ENCODE measurements at regions not wholly inside any gene's neighbourhood (a gene's known extent, or its start where the extent isn't known, plus 50 kb on each side); places are given as distances from the start of the nearest gene placed in this dataset.

DNA sequence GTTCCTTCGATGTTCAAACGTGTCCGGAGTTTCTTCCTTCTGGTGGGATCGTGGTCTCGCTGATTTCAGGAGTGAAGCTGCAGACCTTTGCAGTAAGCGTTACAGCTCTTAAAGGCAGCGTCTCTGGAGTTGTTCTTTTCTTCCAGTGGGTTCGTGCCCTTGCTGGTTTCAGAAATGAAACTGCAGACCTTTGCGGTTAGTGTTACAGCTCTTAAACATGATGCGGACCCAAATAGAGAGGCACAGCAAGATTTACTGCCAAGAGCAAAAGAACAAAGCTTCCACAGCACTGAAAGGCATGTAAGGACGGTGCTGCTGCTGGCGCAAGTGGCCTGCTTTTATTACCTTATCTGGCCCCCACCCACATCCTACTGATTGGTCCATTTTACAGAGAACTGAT, 931.4 kb downstream of the IPMK start:
- CTCF ChIA-PET = no interaction called here
- H3K4me1 Mint-ChIP-seq = no peaks in the 10 kb centered on the region
- ATAC-seq (ENCODE audit: low read depth) (no peak), DNase-seq (no peak)
- H3K4me3 ChIP-seq (ENCODE audit: control extremely low read depth in 1 of 5, extremely low read depth in 1 of 5, insufficient read depth in 1 of 5, low read depth in 2 of 5, low read length in 4 of 5) = no peak overlapping the region
- H3K9me3 ChIP-seq (ENCODE audit: control extremely low read depth in 1 of 3, control insufficient read depth in 2 of 3, insufficient read depth in 1 of 3, low read length in 2 of 3) = peaks cover 0 to 5% (median 0%) of the 10 kb centered on the region in 3 donors
- no peak overlapping the region for H3K27ac Mint-ChIP-seq
- H3K4me2 ChIP-seq (replicated peaks; ENCODE audit: low read depth, low read length, poor library complexity, severe bottlenecking) = no peak overlapping the region
- no peaks in the 10 kb centered on the region for H3K9me3 Mint-ChIP-seq (ENCODE audit: insufficient read depth)
- no peak overlapping the region for H3K27ac ChIP-seq (ENCODE audit: low read length in 2 of 2)
- TF ChIP-seq EZH2 (IDR thresholded peaks at IDR 0.05; ENCODE audit: borderline replicate concordance, insufficient read depth, low read depth, low read length, poor library complexity, severe bottlenecking) = no peak
- TF ChIP-seq, protein P1, sequence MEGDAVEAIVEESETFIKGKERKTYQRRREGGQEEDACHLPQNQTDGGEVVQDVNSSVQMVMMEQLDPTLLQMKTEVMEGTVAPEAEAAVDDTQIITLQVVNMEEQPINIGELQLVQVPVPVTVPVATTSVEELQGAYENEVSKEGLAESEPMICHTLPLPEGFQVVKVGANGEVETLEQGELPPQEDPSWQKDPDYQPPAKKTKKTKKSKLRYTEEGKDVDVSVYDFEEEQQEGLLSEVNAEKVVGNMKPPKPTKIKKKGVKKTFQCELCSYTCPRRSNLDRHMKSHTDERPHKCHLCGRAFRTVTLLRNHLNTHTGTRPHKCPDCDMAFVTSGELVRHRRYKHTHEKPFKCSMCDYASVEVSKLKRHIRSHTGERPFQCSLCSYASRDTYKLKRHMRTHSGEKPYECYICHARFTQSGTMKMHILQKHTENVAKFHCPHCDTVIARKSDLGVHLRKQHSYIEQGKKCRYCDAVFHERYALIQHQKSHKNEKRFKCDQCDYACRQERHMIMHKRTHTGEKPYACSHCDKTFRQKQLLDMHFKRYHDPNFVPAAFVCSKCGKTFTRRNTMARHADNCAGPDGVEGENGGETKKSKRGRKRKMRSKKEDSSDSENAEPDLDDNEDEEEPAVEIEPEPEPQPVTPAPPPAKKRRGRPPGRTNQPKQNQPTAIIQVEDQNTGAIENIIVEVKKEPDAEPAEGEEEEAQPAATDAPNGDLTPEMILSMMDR (IDR thresholded peaks at IDR 0.05) = no peak
- H4K20me1 ChIP-seq (ENCODE audit: control insufficient read depth, insufficient read depth, low read length, poor library complexity, severe bottlenecking) = no peaks in the 10 kb centered on the region
- no peaks in the 10 kb centered on the region for H3K79me2 ChIP-seq (ENCODE audit: control insufficient read depth, insufficient read depth, low read length)
- 86% methylated on average over 12 of the region's 12 CpGs for WGBS (ENCODE audit: insufficient coverage)
- H2AFZ ChIP-seq (ENCODE audit: insufficient read depth, low read depth, low read length, poor library complexity, severe bottlenecking) = no peak overlapping the region
- H3K4me3 Mint-ChIP-seq = no peak overlapping the region
- no peaks in the 10 kb centered on the region for H3K27me3 Mint-ChIP-seq
- POLR2A ChIA-PET = no interaction called here
- no peaks in the 10 kb centered on the region for H3K4me1 ChIP-seq (ENCODE audit: control insufficient read depth in 2 of 2, insufficient read depth in 2 of 2, low read length in 2 of 2)
- H3K36me3 ChIP-seq (replicated peaks in 1 of 2; ENCODE audit: control extremely low read depth in 1 of 2, control insufficient read depth in 1 of 2, extremely low read depth in 1 of 2, insufficient read depth in 2 of 2, low read length in 1 of 2) = no peaks in the 10 kb centered on the region
- intact Hi-C loops (cut with micrococcal nuclease) = no loop called here
- no peak overlapping the region for H3K9ac ChIP-seq (ENCODE audit: low read length)
- no peaks in the 10 kb centered on the region for H3K27me3 ChIP-seq (replicated peaks in 1 of 4; ENCODE audit: control extremely low read depth in 1 of 4, control insufficient read depth in 3 of 4, insufficient read depth in 4 of 4, low read length in 3 of 4)

DNA sequence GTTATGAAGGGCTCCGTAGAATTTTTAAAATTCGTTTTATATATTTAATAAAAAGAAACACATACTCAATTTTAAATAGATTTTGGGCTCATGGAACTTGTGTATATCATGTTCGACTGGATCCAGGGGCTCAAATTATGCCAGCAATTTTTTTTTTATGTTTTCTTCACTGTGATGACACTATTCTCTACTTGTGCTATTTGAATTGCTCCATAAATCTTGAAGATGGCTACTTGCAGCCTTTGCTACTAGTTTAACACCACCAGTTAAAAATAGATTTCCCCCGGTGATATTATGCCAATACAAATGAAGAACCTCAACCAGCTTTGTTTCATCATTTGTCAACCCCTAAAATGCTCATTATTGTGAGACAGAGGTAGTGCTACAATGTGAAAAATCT, 933.2 kb downstream of the IPMK start:
- Histone ChIP-seq H3K4me1 (ENCODE audit: control insufficient read depth in 2 of 2, insufficient read depth in 2 of 2, low read length in 2 of 2) (no peaks in the 10 kb centered on the region), H3K4me2 (replicated peaks; ENCODE audit: low read depth, low read length, poor library complexity, severe bottlenecking) (no peak overlapping the region), H3K79me2 (ENCODE audit: control insufficient read depth, insufficient read depth, low read length) (no peaks in the 10 kb centered on the region), H3K9me3 (ENCODE audit: control extremely low read depth in 1 of 3, control insufficient read depth in 2 of 3, insufficient read depth in 1 of 3, low read length in 2 of 3) (peaks cover 0 to 5% (median 0%) of the 10 kb centered on the region in 3 donors), H3K36me3 (replicated peaks in 1 of 2; ENCODE audit: control extremely low read depth in 1 of 2, control insufficient read depth in 1 of 2, extremely low read depth in 1 of 2, insufficient read depth in 2 of 2, low read length in 1 of 2) (no peaks in the 10 kb centered on the region), H3K27me3 (replicated peaks in 1 of 4; ENCODE audit: control extremely low read depth in 1 of 4, control insufficient read depth in 3 of 4, insufficient read depth in 4 of 4, low read length in 3 of 4) (no peaks in the 10 kb centered on the region), H3K9ac (ENCODE audit: low read length) (no peak overlapping the region), H4K20me1 (ENCODE audit: control insufficient read depth, insufficient read depth, low read length, poor library complexity, severe bottlenecking) (no peaks in the 10 kb centered on the region), H3K27ac (ENCODE audit: low read length in 2 of 2) (no peak overlapping the region), H2AFZ (ENCODE audit: insufficient read depth, low read depth, low read length, poor library complexity, severe bottlenecking) (no peak overlapping the region), H3K4me3 (ENCODE audit: control extremely low read depth in 1 of 5, extremely low read depth in 1 of 5, insufficient read depth in 1 of 5, low read depth in 2 of 5, low read length in 4 of 5) (no peak overlapping the region)
- no peak for DNase-seq
- no peaks in the 10 kb centered on the region for H3K9me3 Mint-ChIP-seq (ENCODE audit: insufficient read depth)
- POLR2A ChIA-PET = no interaction called here
- no peak for TF ChIP-seq EZH2 (IDR thresholded peaks at IDR 0.05; ENCODE audit: borderline replicate concordance, insufficient read depth, low read depth, low read length, poor library complexity, severe bottlenecking)
- TF ChIP-seq, protein P1 (IDR thresholded peaks at IDR 0.05) = no peak
- ATAC-seq (ENCODE audit: low read depth) = no peak
- WGBS (ENCODE audit: insufficient coverage) = 100% methylated on average over 1 of the region's 4 CpGs
- H3K27me3 Mint-ChIP-seq = no peaks in the 10 kb centered on the region
- H3K4me1 Mint-ChIP-seq = no peaks in the 10 kb centered on the region
- intact Hi-C loops (cut with micrococcal nuclease) = no loop called here
- H3K4me3 Mint-ChIP-seq = no peak overlapping the region
- CTCF ChIA-PET = no interaction called here
- H3K27ac Mint-ChIP-seq = no peak overlapping the region
